ENCODE measurements at regions not wholly inside any gene's neighbourhood (a gene's known extent, or its start where the extent isn't known, plus 50 kb on each side); places are given as distances from the start of the nearest gene placed in this dataset.

GRCh38 chr14:97874394-97874793 is 1077.2 kb downstream of the VRK1 start:
- no peak for DNase-seq (ENCODE audit: low read depth, low spot score)
- ChIA-PET CTCF (no interaction called here), POLR2A (no interaction called here)
- Histone ChIP-seq H3K4me3 (ENCODE audit: low read depth, low read length) (no peak overlapping the region), H3K27ac (ENCODE audit: low read depth, low read length) (no peak overlapping the region), H3K9me3 (ENCODE audit: control insufficient read depth, insufficient read depth, low read length) (peaks cover 29% of the 10 kb centered on the region), H3K27me3 (ENCODE audit: control insufficient read depth, insufficient read depth, low read length) (no peaks in the 10 kb centered on the region)
- no peak for TF ChIP-seq CTCF (IDR thresholded peaks at IDR 0.05; ENCODE audit: low read depth, low read length)

GRCh38 chr14:97878206-97878605 is 1081.0 kb downstream of the VRK1 start:
- ChIA-PET CTCF (no interaction called here), POLR2A (no interaction called here)
- no peak for DNase-seq (ENCODE audit: low read depth, low spot score)
- Histone ChIP-seq H3K27ac (ENCODE audit: low read depth, low read length) (no peak overlapping the region), H3K9me3 (ENCODE audit: control insufficient read depth, insufficient read depth, low read length) (peaks cover 18% of the 10 kb centered on the region), H3K27me3 (ENCODE audit: control insufficient read depth, insufficient read depth, low read length) (no peaks in the 10 kb centered on the region), H3K4me3 (ENCODE audit: low read depth, low read length) (no peak overlapping the region)
- TF ChIP-seq CTCF (IDR thresholded peaks at IDR 0.05; ENCODE audit: low read depth, low read length): no peak

- ChIA-PET POLR2A (no interaction called here), CTCF (no interaction called here)
- H3K27me3 ChIP-seq (ENCODE audit: control insufficient read depth, insufficient read depth, low read length): no peaks in the 10 kb centered on the region
- no peak for TF ChIP-seq CTCF (IDR thresholded peaks at IDR 0.05; ENCODE audit: low read depth, low read length)
- no peak for DNase-seq (ENCODE audit: low read depth, low spot score)
- no peak overlapping the region for H3K27ac ChIP-seq (ENCODE audit: low read depth, low read length)
- H3K9me3 ChIP-seq (ENCODE audit: control insufficient read depth, insufficient read depth, low read length): peaks cover 23% of the 10 kb centered on the region
- no peak overlapping the region for H3K4me3 ChIP-seq (ENCODE audit: low read depth, low read length)
Observed at GRCh38 chr14:97878727-97879126, 1081.5 kb downstream of the VRK1 start.

- Histone ChIP-seq H3K4me3 (ENCODE audit: low read depth, low read length) (no peak overlapping the region), H3K9me3 (ENCODE audit: control insufficient read depth, insufficient read depth, low read length) (peaks cover 26% of the 10 kb centered on the region), H3K27me3 (ENCODE audit: control insufficient read depth, insufficient read depth, low read length) (no peaks in the 10 kb centered on the region), H3K27ac (ENCODE audit: low read depth, low read length) (no peak overlapping the region)
- CTCF ChIA-PET: no interaction called here
- no peak for DNase-seq (ENCODE audit: low read depth, low spot score)
- POLR2A ChIA-PET: no interaction called here
- no peak for TF ChIP-seq CTCF (IDR thresholded peaks at IDR 0.05; ENCODE audit: low read depth, low read length)
Observed at GRCh38 chr14:97887690-97888089, 1090.5 kb downstream of the VRK1 start.

GRCh38 chr14:97888331-97888730 is 1091.1 kb downstream of the VRK1 start:
- no peak for TF ChIP-seq CTCF (IDR thresholded peaks at IDR 0.05; ENCODE audit: low read depth, low read length)
- Histone ChIP-seq H3K27ac (ENCODE audit: low read depth, low read length) (no peak overlapping the region), H3K27me3 (ENCODE audit: control insufficient read depth, insufficient read depth, low read length) (no peaks in the 10 kb centered on the region), H3K9me3 (ENCODE audit: control insufficient read depth, insufficient read depth, low read length) (peaks cover 22% of the 10 kb centered on the region), H3K4me3 (ENCODE audit: low read depth, low read length) (no peak overlapping the region)
- POLR2A ChIA-PET: no interaction called here
- CTCF ChIA-PET: no interaction called here
- no peak for DNase-seq (ENCODE audit: low read depth, low spot score)

All from AG04450 (cell line).